Lung (tissue), 11 donors: ENCODE measurements at regions not wholly inside any gene's neighbourhood (a gene's known extent, or its start where the extent isn't known, plus 50 kb on each side); places are given as distances from the start of the nearest gene placed in this dataset.
"Not testable (repeated sequence)": the region's sequence is repeated elsewhere in the genome, so short reads cannot be mapped to it uniquely, and the experiment has no call there.

ENCODE experiments used
- ATAC-seq: fragments of 200-7000 bp; cut with Tn5 transposase; one replicate; pipeline ENCODE4 v1.9.1; 2020; ENCODE audit warnings: moderate number of reproducible peaks; ENCODE audit not compliant: insufficient read depth, low FRiP score
- DNase-seq, 3 donors: peaks; one replicate each; pipeline ENCODE4 v3.0.0-alpha.2; 2013 to 2017
- H3K27ac ChIP-seq, 2 donors: one replicate each; pipeline ENCODE4 v1.5.1; 2013; ENCODE audit warnings: mild to moderate bottlenecking in 2 of 2, moderate library complexity in 2 of 2, control low read depth in 1 of 2, inconsistent platforms in 1 of 2, low read depth in 1 of 2, low read length in 1 of 2
- H3K27me3 ChIP-seq, 3 donors: one replicate each; pipeline ENCODE4 v1.5.1; 2013; ENCODE audit warnings: low read length in 2 of 3; ENCODE audit not compliant: control insufficient read depth in 3 of 3, insufficient read depth in 3 of 3
- H3K36me3 ChIP-seq, 4 donors: one replicate each; pipeline ENCODE4 v1.5.1; 2013; ENCODE audit warnings: low read length in 4 of 4, mild to moderate bottlenecking in 1 of 4, moderate library complexity in 1 of 4; ENCODE audit not compliant: control insufficient read depth in 4 of 4, insufficient read depth in 4 of 4
- H3K4me1 ChIP-seq, 5 donors: one replicate each; pipeline ENCODE4 v1.5.1; 2013; ENCODE audit warnings: low read length in 5 of 5, mild to moderate bottlenecking in 2 of 5, moderate library complexity in 1 of 5; ENCODE audit not compliant: control insufficient read depth in 5 of 5, insufficient read depth in 5 of 5
- H3K4me3 ChIP-seq: one replicate; pipeline ENCODE4 v1.5.1; 2013; ENCODE audit warnings: mild to moderate bottlenecking, control low read depth, moderate library complexity
- H3K9ac ChIP-seq, 2 donors: one replicate each; pipeline ENCODE4 v1.5.1; 2013; ENCODE audit warnings: low read length in 2 of 2, control low read depth in 1 of 2; ENCODE audit not compliant: insufficient read depth in 1 of 2
- H3K9me3 ChIP-seq, 4 donors: one replicate each; pipeline ENCODE4 v1.5.1; 2013; ENCODE audit warnings: low read length in 3 of 4, mild to moderate bottlenecking in 1 of 4, moderate library complexity in 1 of 4; ENCODE audit not compliant: control insufficient read depth in 4 of 4, insufficient read depth in 3 of 4
- CTCF ChIP-seq: IDR thresholded peaks from 2 replicates; pipeline ENCODE4 v1.5.1; 2012; ENCODE audit warnings: mild to moderate bottlenecking; ENCODE audit errors: control extremely low read depth, extremely low read depth
- WGBS, 2 donors: extraction: QIAGEN DNeasy Blood & Tissue Kit; methylation state at CpG; one replicate each; pipeline ENCODE4 v1.1.7; 2013; 5-methylcytosine and 5-hydroxymethylcytosine counted together
- donor health status: control.
- donor health status: control.
- donor health status: Bipolar disorder and iron deficiency.
- donor health status: healthy.
- donor health status: DM: yes; HTN: yes; CAD: no.

- no peaks in the 10 kb centered on the region for H3K36me3 ChIP-seq
- H3K4me1 ChIP-seq = peaks cover 0 to 6% (median 0%) of the 10 kb centered on the region in 5 donors
- DNase-seq = no peak
- H3K27ac ChIP-seq = no peak overlapping the region
- H3K4me3 ChIP-seq = no peak overlapping the region
- WGBS, 2 donors = 31 to 37% methylated on average over 4 of the region's 4 CpGs
- no peak overlapping the region for H3K9ac ChIP-seq
- ATAC-seq = no peak
- H3K9me3 ChIP-seq = peaks cover 0 to 2% (median 0%) of the 10 kb centered on the region in 4 donors
- TF ChIP-seq CTCF = no peak
- H3K27me3 ChIP-seq = peaks cover 0 to 2% (median 0%) of the 10 kb centered on the region in 3 donors
Measured at GRCh38 chr1:220451532-220451931, 76.4 kb upstream of the MARK1 start.

GRCh38 chr1:220450927-220451326 is 77.0 kb upstream of the MARK1 start:
- peaks cover 0 to 2% (median 0%) of the 10 kb centered on the region in 3 donors for H3K27me3 ChIP-seq
- no peak overlapping the region for H3K27ac ChIP-seq
- peaks cover 0 to 6% (median 0%) of the 10 kb centered on the region in 5 donors for H3K4me1 ChIP-seq
- no peaks in the 10 kb centered on the region for H3K36me3 ChIP-seq
- 59 to 77% methylated on average over 2 of the region's 2 CpGs for WGBS, 2 donors
- DNase-seq (no peak), ATAC-seq (no peak)
- no peak overlapping the region for H3K4me3 ChIP-seq
- peaks cover 0 to 2% (median 0%) of the 10 kb centered on the region in 4 donors for H3K9me3 ChIP-seq
- no peak for TF ChIP-seq CTCF
- H3K9ac ChIP-seq = no peak overlapping the region

- H3K4me3 ChIP-seq = no peak overlapping the region
- DNase-seq (no peak), ATAC-seq (no peak)
- TF ChIP-seq CTCF = no peak
- H3K27me3 ChIP-seq = peaks cover 0 to 2% (median 0%) of the 10 kb centered on the region in 3 donors
- peaks cover 0 to 2% (median 0%) of the 10 kb centered on the region in 4 donors for H3K9me3 ChIP-seq
- WGBS, 2 donors = 79 to 89% methylated on average over 4 of the region's 4 CpGs
- H3K27ac ChIP-seq = no peak overlapping the region
- no peak overlapping the region for H3K9ac ChIP-seq
- H3K36me3 ChIP-seq = no peaks in the 10 kb centered on the region
- peaks cover 0 to 6% (median 0%) of the 10 kb centered on the region in 5 donors for H3K4me1 ChIP-seq
Measured at GRCh38 chr1:220448217-220448616, 79.7 kb upstream of the MARK1 start.

GRCh38 chr1:220444586-220444985 is 83.3 kb upstream of the MARK1 start:
- H3K9ac ChIP-seq, H3K36me3 ChIP-seq, H3K4me1 ChIP-seq, H3K27me3 ChIP-seq, ATAC-seq, H3K9me3 ChIP-seq, DNase-seq, H3K4me3 ChIP-seq, H3K27ac ChIP-seq: not testable (repeated sequence)
- WGBS, 2 donors = 61 to 67% methylated on average over 3 of the region's 3 CpGs
